B cell (primary cell): ENCODE measurements at regions not wholly inside any gene's neighbourhood (a gene's known extent, or its start where the extent isn't known, plus 50 kb on each side); places are given as distances from the start of the nearest gene placed in this dataset.

Source experiments
- CTCF ChIP-seq: fragments of 200-600 bp; IDR thresholded peaks from one replicate; pipeline ENCODE4 v1.8.0; 2022; ENCODE audit warnings: antibody characterized with exemption, mild to moderate bottlenecking
- EZH2 ChIP-seq: IDR thresholded peaks from 2 replicates; pipeline ENCODE4 v1.6.1; 2012; ENCODE audit warnings: borderline replicate concordance, low read depth, mild to moderate bottlenecking, moderate library complexity, low read length; ENCODE audit not compliant: insufficient read depth, poor library complexity, severe bottlenecking

- TF ChIP-seq CTCF (no peak), EZH2 (no peak)
Measured at GRCh38 chr3:26279091-26279490, 343.5 kb upstream of the LRRC3B start.
